H9 (cell line): ENCODE measurements at regions not wholly inside any gene's neighbourhood (a gene's known extent, or its start where the extent isn't known, plus 50 kb on each side); places are given as distances from the start of the nearest gene placed in this dataset.

Experiments used
- DNase-seq: peaks from one replicate; pipeline ENCODE4 v3.0.0-alpha.2; 2017
- H2AFZ ChIP-seq: one replicate; pipeline ENCODE4 v1.6.1; 2013; ENCODE audit warnings: mild to moderate bottlenecking, low read length, control low read depth, moderate library complexity
- H2AK5ac ChIP-seq: 2 replicates; pipeline ENCODE4 v1.6.1; 2013; ENCODE audit warnings: low read length, control low read depth, mixed read lengths; ENCODE audit not compliant: insufficient read length
- H2BK120ac ChIP-seq: one replicate; pipeline ENCODE4 v1.6.1; 2013; ENCODE audit warnings: low read depth, mild to moderate bottlenecking, low read length, control low read depth, inconsistent platforms; ENCODE audit not compliant: poor library complexity, severe bottlenecking
- H2BK12ac ChIP-seq: 2 replicates; pipeline ENCODE4 v1.6.1; 2013; ENCODE audit warnings: low read length, control low read depth, mixed read lengths, low read depth; ENCODE audit not compliant: insufficient read length
- H2BK15ac ChIP-seq: 2 replicates; pipeline ENCODE4 v1.6.1; 2013; ENCODE audit warnings: low read depth, low read length, control low read depth
- H2BK20ac ChIP-seq: one replicate; pipeline ENCODE4 v1.6.1; 2013; ENCODE audit warnings: low read depth, mild to moderate bottlenecking, low read length, control low read depth, inconsistent platforms; ENCODE audit not compliant: poor library complexity, severe bottlenecking
- H2BK5ac ChIP-seq: 2 replicates; pipeline ENCODE4 v1.6.1; 2013; ENCODE audit warnings: low read length, control low read depth, mixed read lengths; ENCODE audit not compliant: insufficient read length
- H3K14ac ChIP-seq: 2 replicates; pipeline ENCODE4 v1.6.1; 2013; ENCODE audit warnings: low read length, control low read depth; ENCODE audit not compliant: insufficient read depth
- H3K18ac ChIP-seq: 2 replicates; pipeline ENCODE4 v1.6.1; 2013; ENCODE audit warnings: low read depth, mild to moderate bottlenecking, mixed read lengths, low read length, control low read depth; ENCODE audit not compliant: insufficient read length
- H3K23ac ChIP-seq: 2 replicates; pipeline ENCODE4 v1.6.1; 2013; ENCODE audit warnings: low read length, control low read depth, mixed read lengths, low read depth; ENCODE audit not compliant: insufficient read length
- H3K23me2 ChIP-seq: 2 replicates; pipeline ENCODE4 v1.6.1; 2013; ENCODE audit warnings: low read depth, mild to moderate bottlenecking, mixed read lengths, low read length, control low read depth; ENCODE audit not compliant: insufficient read length, poor library complexity, severe bottlenecking
- H3K27ac ChIP-seq: 2 replicates; pipeline ENCODE4 v1.5.1; 2013; ENCODE audit warnings: low read length, control low read depth, mixed read lengths, low read depth; ENCODE audit not compliant: insufficient read length
- H3K27me3 ChIP-seq: 2 replicates; pipeline ENCODE4 v1.6.1; 2013; ENCODE audit warnings: low read length, control low read depth, inconsistent platforms; ENCODE audit not compliant: insufficient read depth
- H3K4ac ChIP-seq: 2 replicates; pipeline ENCODE4 v1.6.1; 2013; ENCODE audit warnings: low read depth, mild to moderate bottlenecking, control low read depth, inconsistent platforms, low read length, moderate library complexity
- H3K4me1 ChIP-seq: 2 replicates; pipeline ENCODE4 v1.6.1; 2013; ENCODE audit warnings: low read length, control low read depth, inconsistent platforms; ENCODE audit not compliant: insufficient read depth
- H3K4me2 ChIP-seq: 2 replicates; pipeline ENCODE4 v1.6.1; 2013; ENCODE audit warnings: low read length, control low read depth, mixed read lengths; ENCODE audit not compliant: insufficient read length, insufficient read depth
- H3K56ac ChIP-seq: 2 replicates; pipeline ENCODE4 v1.6.1; 2013; ENCODE audit warnings: low read depth, mild to moderate bottlenecking, mixed read lengths, low read length, control low read depth; ENCODE audit not compliant: insufficient read length
- H3K79me1 ChIP-seq: 2 replicates; pipeline ENCODE4 v1.6.1; 2013; ENCODE audit warnings: low read depth, mild to moderate bottlenecking, moderate library complexity, low read length, control low read depth, inconsistent platforms; ENCODE audit not compliant: insufficient read depth, poor library complexity, severe bottlenecking
- H3K79me2 ChIP-seq: 2 replicates; pipeline ENCODE4 v1.6.1; 2013; ENCODE audit warnings: low read length, control low read depth, inconsistent platforms; ENCODE audit not compliant: insufficient read depth
- H3K9ac ChIP-seq: 2 replicates; pipeline ENCODE4 v1.6.1; 2013; ENCODE audit warnings: low read length, control low read depth, mixed read lengths; ENCODE audit not compliant: insufficient read length; ENCODE audit errors: extremely low read depth
- H3K9me3 ChIP-seq: one replicate; pipeline ENCODE4 v1.6.1; 2013; ENCODE audit warnings: low read depth, low read length, inconsistent platforms; ENCODE audit not compliant: control insufficient read depth
- H3T11ph ChIP-seq: one replicate; pipeline ENCODE4 v1.6.1; 2013; ENCODE audit warnings: mild to moderate bottlenecking, low read length, control low read depth, inconsistent platforms
- H4K20me1 ChIP-seq: one replicate; pipeline ENCODE4 v1.6.1; 2013; ENCODE audit not compliant: control insufficient read depth, insufficient read length, insufficient read depth
- H4K5ac ChIP-seq: 2 replicates; pipeline ENCODE4 v1.6.1; 2013; ENCODE audit warnings: low read depth, mild to moderate bottlenecking, mixed read lengths, low read length, control low read depth; ENCODE audit not compliant: insufficient read length
- H4K8ac ChIP-seq: replicated peaks from 2 replicates; pipeline ENCODE4 v1.6.1; 2013; ENCODE audit warnings: low read length, control low read depth, mixed read lengths, low read depth; ENCODE audit not compliant: insufficient read length
- H4K91ac ChIP-seq: 2 replicates; pipeline ENCODE4 v1.6.1; 2013; ENCODE audit warnings: low read depth, mild to moderate bottlenecking, moderate library complexity, mixed read lengths, low read length, control low read depth; ENCODE audit not compliant: insufficient read length
- H3K27ac Mint-ChIP-seq, 3 experiments: 2 replicates in 2 of 3; 3 replicates in 1 of 3; pipeline ENCODE4 v1.8.0; 2020 to 2021; ENCODE audit warnings: mixed read lengths in 3 of 3, mild to moderate bottlenecking in 1 of 3, moderate library complexity in 1 of 3
- H3K27me3 Mint-ChIP-seq: 2 replicates; pipeline ENCODE4 v1.8.0; 2021; ENCODE audit warnings: low read depth, mild to moderate bottlenecking, moderate library complexity, mixed read lengths
- H3K36me3 Mint-ChIP-seq, 3 experiments: 2 replicates in 2 of 3; 3 replicates in 1 of 3; pipeline ENCODE4 v1.8.0; 2020 to 2021; ENCODE audit warnings: low read depth in 3 of 3, mixed read lengths in 3 of 3; ENCODE audit not compliant: insufficient read depth in 1 of 3
- H3K4me1 Mint-ChIP-seq, 2 experiments: 2 replicates each; pipeline ENCODE4 v1.8.0; 2020; ENCODE audit warnings: mixed read lengths in 2 of 2
- H3K4me3 Mint-ChIP-seq, 2 experiments: 2 replicates in 1 of 2; 3 replicates in 1 of 2; pipeline ENCODE4 v1.8.0; 2020 to 2021; ENCODE audit warnings: mild to moderate bottlenecking in 2 of 2, mixed read lengths in 2 of 2, moderate library complexity in 1 of 2
- H3K9me3 Mint-ChIP-seq, 2 experiments: 2 replicates in 1 of 2; 3 replicates in 1 of 2; pipeline ENCODE4 v1.8.0; 2020; ENCODE audit warnings: mild to moderate bottlenecking in 2 of 2, mixed read lengths in 2 of 2, moderate library complexity in 1 of 2
- CTCF ChIP-seq: fragments of 200-600 bp; sonication (generic); conservative IDR thresholded peaks from 3 replicates; pipeline ENCODE4 v1.8.0; 2021; ENCODE audit warnings: antibody characterized with exemption, mild to moderate bottlenecking
- WGBS: extraction: QIAGEN DNeasy Blood & Tissue Kit; methylation state at CpG from one replicate; pipeline ENCODE4 v1.1.7; 2013; ENCODE audit warnings: missing lambda C conversion rate, low lambda C conversion rate, mixed read lengths; ENCODE audit not compliant: insufficient read length; ENCODE audit errors: extremely low coverage; 5-methylcytosine and 5-hydroxymethylcytosine counted together

GRCh38 chr1:30402031-30402430 lies 321.4 kb downstream of the MATN1 start:
- no peak overlapping the region for H2BK5ac ChIP-seq
- no peak overlapping the region for H4K8ac ChIP-seq
- no peak overlapping the region for H4K91ac ChIP-seq
- no peak overlapping the region for H3T11ph ChIP-seq
- no peak overlapping the region for H2AK5ac ChIP-seq
- no peak overlapping the region for H4K5ac ChIP-seq
- no peak overlapping the region for H2BK20ac ChIP-seq
- H3K79me2 ChIP-seq: no peaks in the 10 kb centered on the region
- H3K27me3 ChIP-seq: no peaks in the 10 kb centered on the region
- TF ChIP-seq CTCF: no peak
- no peak overlapping the region for H3K56ac ChIP-seq
- Mint-ChIP-seq H3K4me3 (no peak overlapping the region), H3K4me1 (peaks cover 5 to 16% of the 10 kb centered on the region in 2 experiments; a peak in 3 of 4 replicates), H3K27ac (no peak overlapping the region; a peak in 1 of 7 replicates), H3K9me3 (no peaks in the 10 kb centered on the region), H3K27me3 (peaks cover 5% of the 10 kb centered on the region), H3K36me3 (no peaks in the 10 kb centered on the region)
- WGBS: no CpG with 5 or more reads among the region's 2 CpGs
- no peak overlapping the region for H2AFZ ChIP-seq
- no peaks in the 10 kb centered on the region for H3K79me1 ChIP-seq
- H4K20me1 ChIP-seq: no peaks in the 10 kb centered on the region
- no peak overlapping the region for H3K14ac ChIP-seq
- DNase-seq: no peak
- no peaks in the 10 kb centered on the region for H3K9me3 ChIP-seq
- H2BK120ac ChIP-seq: no peak overlapping the region
- H3K4me1 ChIP-seq: no peaks in the 10 kb centered on the region
- H3K9ac ChIP-seq: no peak overlapping the region
- H3K27ac ChIP-seq: no peak overlapping the region
- H3K4me2 ChIP-seq: no peak overlapping the region
- H3K4ac ChIP-seq: no peak overlapping the region
- H3K18ac ChIP-seq: no peak overlapping the region
- H3K23ac ChIP-seq: no peak overlapping the region
- no peak overlapping the region for H2BK15ac ChIP-seq
- H2BK12ac ChIP-seq: no peak overlapping the region
- no peaks in the 10 kb centered on the region for H3K23me2 ChIP-seq
